Breast epithelium (tissue), 3 donors: ENCODE measurements at regions not wholly inside any gene's neighbourhood (a gene's known extent, or its start where the extent isn't known, plus 50 kb on each side); places are given as distances from the start of the nearest gene placed in this dataset.

ENCODE experiments used
- POLR2A ChIP-seq: fragments of 450-650 bp; IDR thresholded peaks from one replicate; pipeline ENCODE4 v1.6.1; 2016; ENCODE audit warnings: antibody characterized with exemption, mild to moderate bottlenecking, moderate library complexity
- POLR2AphosphoS5 ChIP-seq, 3 donors: sonication (generic); formaldehyde crosslinking; IDR thresholded peaks; one replicate each; pipeline ENCODE4 v1.6.1; 2017; ENCODE audit warnings: antibody characterized with exemption in 3 of 3
- TF ChIP-seq, protein P1 (sequence below), 3 donors: fragments of 450-650 bp; IDR thresholded peaks; one replicate each; pipeline ENCODE4 v1.5.1; 2016 to 2017; ENCODE audit warnings: antibody characterized with exemption in 3 of 3, mild to moderate bottlenecking in 3 of 3, moderate library complexity in 3 of 3

DNA sequence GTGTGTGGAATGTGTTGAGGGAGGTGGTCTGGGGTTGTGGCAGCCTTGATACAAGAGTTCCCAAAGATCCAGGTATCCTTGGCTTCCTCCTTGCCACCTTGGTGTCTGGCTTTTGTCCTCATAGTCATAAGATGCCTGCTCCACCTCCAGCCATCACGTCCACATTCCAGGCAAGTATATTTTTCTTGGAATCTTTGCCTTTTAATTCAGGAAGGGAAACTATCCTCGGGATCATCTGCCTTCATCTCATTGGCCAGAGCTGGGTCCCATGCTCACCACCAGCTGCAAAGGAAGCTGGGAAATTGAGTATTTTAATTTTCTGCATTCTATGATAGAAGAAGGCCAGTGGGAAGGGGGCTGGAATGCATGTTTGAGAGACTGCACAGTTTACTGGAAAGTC lies 186.7 kb downstream of the C9orf50 start:
- TF ChIP-seq POLR2A: no peak
- TF ChIP-seq, protein P1, sequence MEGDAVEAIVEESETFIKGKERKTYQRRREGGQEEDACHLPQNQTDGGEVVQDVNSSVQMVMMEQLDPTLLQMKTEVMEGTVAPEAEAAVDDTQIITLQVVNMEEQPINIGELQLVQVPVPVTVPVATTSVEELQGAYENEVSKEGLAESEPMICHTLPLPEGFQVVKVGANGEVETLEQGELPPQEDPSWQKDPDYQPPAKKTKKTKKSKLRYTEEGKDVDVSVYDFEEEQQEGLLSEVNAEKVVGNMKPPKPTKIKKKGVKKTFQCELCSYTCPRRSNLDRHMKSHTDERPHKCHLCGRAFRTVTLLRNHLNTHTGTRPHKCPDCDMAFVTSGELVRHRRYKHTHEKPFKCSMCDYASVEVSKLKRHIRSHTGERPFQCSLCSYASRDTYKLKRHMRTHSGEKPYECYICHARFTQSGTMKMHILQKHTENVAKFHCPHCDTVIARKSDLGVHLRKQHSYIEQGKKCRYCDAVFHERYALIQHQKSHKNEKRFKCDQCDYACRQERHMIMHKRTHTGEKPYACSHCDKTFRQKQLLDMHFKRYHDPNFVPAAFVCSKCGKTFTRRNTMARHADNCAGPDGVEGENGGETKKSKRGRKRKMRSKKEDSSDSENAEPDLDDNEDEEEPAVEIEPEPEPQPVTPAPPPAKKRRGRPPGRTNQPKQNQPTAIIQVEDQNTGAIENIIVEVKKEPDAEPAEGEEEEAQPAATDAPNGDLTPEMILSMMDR (IDR thresholded peaks at IDR 0.05): no peak
- no peak for TF ChIP-seq POLR2AphosphoS5 (IDR thresholded peaks at IDR 0.05)
